Activated B cell treated with CpG ODN at 0.5 μM for 24 hours (primary cell): ENCODE measurements at regions not wholly inside any gene's neighbourhood (a gene's known extent, or its start where the extent isn't known, plus 50 kb on each side); places are given as distances from the start of the nearest gene placed in this dataset.

ENCODE experiments used
- ATAC-seq: fragments of 200-7000 bp; cut with Tn5 transposase; one replicate; pipeline ENCODE4 v1.10.0; 2021; ENCODE audit warnings: low read depth, mild to moderate bottlenecking, moderate library complexity
- CTCF ChIA-PET: fragments of 350-600 bp; sonication (Branson Sonifier 250); formaldehyde crosslinking; loops from one replicate; lab custom pipeline; 2021; ENCODE audit warnings: antibody characterized with exemption; lab: Charles Lee
- POLR2A ChIA-PET: fragments of 350-600 bp; sonication (Branson Sonifier 250); formaldehyde crosslinking; loops from one replicate; lab custom pipeline; 2021; ENCODE audit warnings: antibody characterized with exemption; lab: Charles Lee
- DNase-seq: peaks from one replicate; pipeline ENCODE4 v3.0.0; 2022
- H3K27ac Mint-ChIP-seq: one replicate; pipeline ENCODE4 v1.8.0; 2020; ENCODE audit warnings: mixed read lengths
- H3K27me3 Mint-ChIP-seq: one replicate; pipeline ENCODE4 v1.8.0; 2021; ENCODE audit warnings: mixed read lengths
- H3K36me3 Mint-ChIP-seq: one replicate; pipeline ENCODE4 v1.8.0; 2021; ENCODE audit warnings: low read depth, mixed read lengths
- H3K4me1 Mint-ChIP-seq: one replicate; pipeline ENCODE4 v1.8.0; 2021; ENCODE audit warnings: mixed read lengths
- H3K4me3 Mint-ChIP-seq: one replicate; pipeline ENCODE4 v1.8.0; 2020; ENCODE audit warnings: mild to moderate bottlenecking, mixed read lengths
- H3K9me3 Mint-ChIP-seq: one replicate; pipeline ENCODE4 v1.8.0; 2020; ENCODE audit warnings: mixed read lengths
- intact Hi-C: fragments of 100-400 bp; cut with micrococcal nuclease; formaldehyde crosslinking; loops from one replicate; pipeline ENCODE4 v1.15.1; 2024
- TF ChIP-seq, protein P1 (sequence below): fragments of 200-600 bp; IDR thresholded peaks from one replicate; pipeline ENCODE4 v1.8.0; 2022; ENCODE audit warnings: antibody characterized with exemption, mild to moderate bottlenecking

DNA sequence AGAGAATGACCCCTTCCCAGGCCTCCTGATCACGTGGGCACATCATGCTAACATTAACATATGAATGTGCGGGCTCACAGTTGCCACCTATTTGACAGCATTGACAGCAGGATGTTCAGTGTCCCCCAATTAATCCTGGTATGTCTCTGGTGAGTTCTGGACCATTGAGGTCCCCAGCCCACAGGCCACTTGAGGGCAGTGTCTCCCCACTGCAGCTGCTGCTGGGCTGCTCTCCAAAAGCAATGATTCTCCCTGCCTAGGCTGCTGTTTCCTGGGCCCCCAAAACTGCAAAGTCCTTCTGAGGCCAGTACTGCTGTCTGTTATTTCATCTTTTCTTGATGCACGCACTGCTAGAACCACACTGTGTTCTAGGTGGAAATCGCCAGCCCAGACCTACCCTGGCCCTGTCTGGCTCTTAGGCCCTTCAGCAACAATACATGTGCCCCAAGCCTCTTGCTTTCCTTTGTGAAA lies 52.7 kb upstream of the MAPK4 start:
- intact Hi-C loops = no loop called here
- Mint-ChIP-seq H3K27me3 (peaks cover 21% of the 10 kb centered on the region), H3K36me3 (no peaks in the 10 kb centered on the region), H3K4me3 (no peak overlapping the region), H3K4me1 (no peaks in the 10 kb centered on the region), H3K27ac (no peak overlapping the region), H3K9me3 (peaks cover 5% of the 10 kb centered on the region)
- TF ChIP-seq, protein P1, sequence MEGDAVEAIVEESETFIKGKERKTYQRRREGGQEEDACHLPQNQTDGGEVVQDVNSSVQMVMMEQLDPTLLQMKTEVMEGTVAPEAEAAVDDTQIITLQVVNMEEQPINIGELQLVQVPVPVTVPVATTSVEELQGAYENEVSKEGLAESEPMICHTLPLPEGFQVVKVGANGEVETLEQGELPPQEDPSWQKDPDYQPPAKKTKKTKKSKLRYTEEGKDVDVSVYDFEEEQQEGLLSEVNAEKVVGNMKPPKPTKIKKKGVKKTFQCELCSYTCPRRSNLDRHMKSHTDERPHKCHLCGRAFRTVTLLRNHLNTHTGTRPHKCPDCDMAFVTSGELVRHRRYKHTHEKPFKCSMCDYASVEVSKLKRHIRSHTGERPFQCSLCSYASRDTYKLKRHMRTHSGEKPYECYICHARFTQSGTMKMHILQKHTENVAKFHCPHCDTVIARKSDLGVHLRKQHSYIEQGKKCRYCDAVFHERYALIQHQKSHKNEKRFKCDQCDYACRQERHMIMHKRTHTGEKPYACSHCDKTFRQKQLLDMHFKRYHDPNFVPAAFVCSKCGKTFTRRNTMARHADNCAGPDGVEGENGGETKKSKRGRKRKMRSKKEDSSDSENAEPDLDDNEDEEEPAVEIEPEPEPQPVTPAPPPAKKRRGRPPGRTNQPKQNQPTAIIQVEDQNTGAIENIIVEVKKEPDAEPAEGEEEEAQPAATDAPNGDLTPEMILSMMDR = no peak
- ATAC-seq = no peak
- no peak for DNase-seq
- ChIA-PET POLR2A (no interaction called here), CTCF (no interaction called here)

DNA sequence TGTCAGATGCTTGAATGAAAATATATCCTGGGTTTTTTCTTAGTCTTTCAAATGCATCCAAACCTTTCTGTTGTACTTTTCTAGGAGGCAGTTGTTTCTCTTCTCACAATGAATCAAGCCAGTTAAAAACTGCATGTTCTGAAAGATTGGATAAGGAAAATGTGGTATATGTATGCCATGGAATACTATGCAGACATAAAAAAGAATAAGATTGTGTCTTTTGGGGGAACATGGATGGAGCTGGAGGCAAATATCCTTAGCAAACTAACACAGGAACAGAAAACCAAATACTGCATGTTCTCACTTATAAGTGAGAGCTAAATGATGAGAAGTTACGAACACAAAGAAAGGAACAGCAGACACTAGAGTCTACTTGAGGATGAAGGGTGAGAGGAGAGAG lies 51.7 kb upstream of the MAPK4 start:
- DNase-seq (no peak), ATAC-seq (no peak)
- TF ChIP-seq, protein P1 = no peak
- intact Hi-C loops = no loop called here
- Mint-ChIP-seq H3K27me3 (peaks cover 21% of the 10 kb centered on the region), H3K36me3 (no peaks in the 10 kb centered on the region), H3K4me1 (no peaks in the 10 kb centered on the region), H3K4me3 (no peak overlapping the region), H3K27ac (no peak overlapping the region), H3K9me3 (peaks cover 5% of the 10 kb centered on the region)
- CTCF ChIA-PET = no interaction called here
- POLR2A ChIA-PET = no interaction called here

DNA sequence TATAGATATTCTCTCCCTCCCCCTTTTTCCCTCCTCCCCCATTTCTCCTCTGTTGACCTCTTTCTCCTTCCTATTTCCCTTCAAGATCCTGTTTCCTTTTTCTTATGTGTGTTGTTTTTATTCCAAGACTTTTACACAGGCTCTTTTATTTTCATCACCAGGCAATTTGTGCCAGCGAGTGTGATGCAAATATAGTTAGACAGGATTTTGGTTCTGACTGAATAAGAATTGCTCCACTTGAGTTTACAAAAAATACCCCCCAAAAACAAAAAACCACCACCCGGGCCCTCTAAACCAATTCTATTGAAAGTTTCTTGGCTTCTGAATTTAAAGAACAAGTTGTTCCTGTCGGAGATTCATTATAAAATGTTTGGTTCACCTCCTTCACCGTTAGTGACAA lies 50.9 kb upstream of the MAPK4 start:
- TF ChIP-seq, protein P1 = no peak
- ATAC-seq (no peak), DNase-seq (no peak)
- Mint-ChIP-seq H3K4me1 (no peaks in the 10 kb centered on the region), H3K27ac (no peak overlapping the region), H3K4me3 (no peak overlapping the region), H3K9me3 (peaks cover 4% of the 10 kb centered on the region), H3K27me3 (peaks cover 15% of the 10 kb centered on the region), H3K36me3 (no peaks in the 10 kb centered on the region)
- intact Hi-C loops = no loop called here
- ChIA-PET CTCF (no interaction called here), POLR2A (no interaction called here)
